Endothelial cell of hepatic sinusoid (primary cell): ENCODE measurements at regions not wholly inside any gene's neighbourhood (a gene's known extent, or its start where the extent isn't known, plus 50 kb on each side); places are given as distances from the start of the nearest gene placed in this dataset.

Experiments
- in situ Hi-C: cut with HindIII; loops from 2 replicates; pipeline ENCODE4 v1.10.0; 2017; ENCODE audit warnings: low sequenced_read_pairs

- in situ Hi-C loops, result no loop called here
These were observed 135.8 kb downstream of the RPL22L1 start for GRCh38 chr3:170734043-170734734.

- in situ Hi-C loops, result no loop called here
These were observed 137.2 kb downstream of the RPL22L1 start for GRCh38 chr3:170732660-170733245.

- in situ Hi-C loops, result no loop called here
These were observed 138.7 kb downstream of the RPL22L1 start for GRCh38 chr3:170731281-170731680.

- in situ Hi-C loops, result no loop called here
These were observed 139.8 kb downstream of the RPL22L1 start for GRCh38 chr3:170730071-170730812.

- in situ Hi-C loops, result no loop called here
These were observed 141.8 kb downstream of the RPL22L1 start for GRCh38 chr3:170728181-170728580.

- in situ Hi-C loops, result no loop called here
These were observed 141.9 kb upstream of the SLC7A14 start for GRCh38 chr3:170727754-170728153.

GRCh38 chr3:170726976-170727661 is 141.2 kb upstream of the SLC7A14 start:
- in situ Hi-C loops, result no loop called here

GRCh38 chr3:170725285-170725731 is 139.4 kb upstream of the SLC7A14 start:
- in situ Hi-C loops, result no loop called here

- in situ Hi-C loops, result no loop called here
These were observed 138.9 kb upstream of the SLC7A14 start for GRCh38 chr3:170724599-170725280.

GRCh38 chr3:170723241-170723640 is 137.4 kb upstream of the SLC7A14 start:
- in situ Hi-C loops, result no loop called here

- in situ Hi-C loops, result no loop called here
These were observed 135.7 kb upstream of the SLC7A14 start for GRCh38 chr3:170721563-170721962.

GRCh38 chr3:170719300-170719699 is 133.4 kb upstream of the SLC7A14 start:
- in situ Hi-C loops, result loop anchor here (5.0 kb wide), 1 partner anchor 93 kb away; no protein-coding TSS in a partner anchor

- in situ Hi-C loops, result loop anchor here (5.0 kb wide), 1 partner anchor 93 kb away; no protein-coding TSS in a partner anchor
These were observed 133.0 kb upstream of the SLC7A14 start for GRCh38 chr3:170718848-170719247.

GRCh38 chr3:170717410-170718402 is 131.8 kb upstream of the SLC7A14 start:
- in situ Hi-C loops, result loop anchor here (5.0 kb wide), 1 partner anchor 95 kb away; no protein-coding TSS in a partner anchor

GRCh38 chr3:170716172-170716805 is 130.4 kb upstream of the SLC7A14 start:
- in situ Hi-C loops, result loop anchor here (5.0 kb wide), 1 partner anchor 96 kb away; no protein-coding TSS in a partner anchor

- in situ Hi-C loops, result loop anchor here (5.0 kb wide), 2 partner anchors 97 to 288 kb away; no protein-coding TSS in a partner anchor
These were observed 129.0 kb upstream of the SLC7A14 start for GRCh38 chr3:170714562-170715535.

- in situ Hi-C loops, result loop anchor here (5.0 kb wide), 1 partner anchor 287 kb away; no protein-coding TSS in a partner anchor
These were observed 128.2 kb upstream of the SLC7A14 start for GRCh38 chr3:170714122-170714521.
